Neural progenitor cell (in vitro differentiated cells): ENCODE measurements at regions not wholly inside any gene's neighbourhood (a gene's known extent, or its start where the extent isn't known, plus 50 kb on each side); places are given as distances from the start of the nearest gene placed in this dataset.

Source experiments
- EZH2 ChIP-seq: fragments of 200-600 bp; sonication (generic); IDR thresholded peaks from 2 replicates; pipeline ENCODE4 v1.6.1; 2017; ENCODE audit warnings: antibody characterized with exemption, mild to moderate bottlenecking, moderate library complexity
- TF ChIP-seq, protein P1 (sequence below): fragments of 200-600 bp; sonication (generic); IDR thresholded peaks from 2 replicates; pipeline ENCODE4 v1.5.1; 2017; ENCODE audit warnings: antibody characterized with exemption, mild to moderate bottlenecking

DNA sequence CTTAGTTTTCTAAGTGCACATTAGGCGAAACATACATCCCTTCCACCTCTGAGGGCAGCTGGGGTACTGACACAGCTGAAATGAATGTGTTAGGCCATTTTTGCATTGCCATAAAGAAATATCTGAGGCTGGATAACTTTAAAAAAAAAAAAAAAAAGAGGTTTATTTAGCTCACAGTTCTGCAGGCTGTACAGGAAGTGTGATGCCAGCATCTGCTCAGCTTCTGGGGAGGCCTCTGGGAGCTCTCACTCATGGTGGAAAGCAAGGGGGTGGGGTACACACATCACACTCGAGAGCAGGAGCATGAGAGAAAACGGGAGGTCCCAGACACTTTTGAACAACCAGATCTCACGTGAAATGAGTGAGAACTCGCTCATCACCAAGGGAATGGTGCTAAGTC, 158.1 kb downstream of the PSMG1 start:
- TF ChIP-seq, protein P1, sequence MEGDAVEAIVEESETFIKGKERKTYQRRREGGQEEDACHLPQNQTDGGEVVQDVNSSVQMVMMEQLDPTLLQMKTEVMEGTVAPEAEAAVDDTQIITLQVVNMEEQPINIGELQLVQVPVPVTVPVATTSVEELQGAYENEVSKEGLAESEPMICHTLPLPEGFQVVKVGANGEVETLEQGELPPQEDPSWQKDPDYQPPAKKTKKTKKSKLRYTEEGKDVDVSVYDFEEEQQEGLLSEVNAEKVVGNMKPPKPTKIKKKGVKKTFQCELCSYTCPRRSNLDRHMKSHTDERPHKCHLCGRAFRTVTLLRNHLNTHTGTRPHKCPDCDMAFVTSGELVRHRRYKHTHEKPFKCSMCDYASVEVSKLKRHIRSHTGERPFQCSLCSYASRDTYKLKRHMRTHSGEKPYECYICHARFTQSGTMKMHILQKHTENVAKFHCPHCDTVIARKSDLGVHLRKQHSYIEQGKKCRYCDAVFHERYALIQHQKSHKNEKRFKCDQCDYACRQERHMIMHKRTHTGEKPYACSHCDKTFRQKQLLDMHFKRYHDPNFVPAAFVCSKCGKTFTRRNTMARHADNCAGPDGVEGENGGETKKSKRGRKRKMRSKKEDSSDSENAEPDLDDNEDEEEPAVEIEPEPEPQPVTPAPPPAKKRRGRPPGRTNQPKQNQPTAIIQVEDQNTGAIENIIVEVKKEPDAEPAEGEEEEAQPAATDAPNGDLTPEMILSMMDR = no peak
- no peak for TF ChIP-seq EZH2
